Right lobe of liver (tissue), 6 donors: ENCODE measurements at regions not wholly inside any gene's neighbourhood (a gene's known extent, or its start where the extent isn't known, plus 50 kb on each side); places are given as distances from the start of the nearest gene placed in this dataset.

Source experiments
- ATAC-seq, 4 donors: fragments of 200-7000 bp; cut with Tn5 transposase; one replicate each; pipeline ENCODE4 v1.9.1; 2020; ENCODE audit warnings: mild to moderate bottlenecking in 4 of 4, moderate library complexity in 4 of 4
- DNase-seq, 3 donors: peaks; one replicate each; pipeline ENCODE4 v3.0.0-alpha.2; 2020
- H3K27ac ChIP-seq, 3 donors: fragments of 200-600 bp; one replicate each; pipeline ENCODE4 v1.8.0; 2022
- H3K27me3 ChIP-seq, 2 donors: fragments of 200-600 bp; one replicate each; pipeline ENCODE4 v1.8.0; 2022
- H3K36me3 ChIP-seq, 4 donors: fragments of 200-600 bp; sonication (generic) in 1 of 4; one replicate each; pipeline versions ENCODE4 v1.5.1 to v1.8.0; 2017 to 2022; ENCODE audit warnings: control low read depth in 1 of 4
- H3K4me1 ChIP-seq, 4 donors: fragments of 200-600 bp; sonication (generic) in 1 of 4; one replicate each; pipeline versions ENCODE4 v1.5.1 to v1.8.0; 2017 to 2022; ENCODE audit warnings: control low read depth in 1 of 4
- H3K4me3 ChIP-seq, 3 donors: fragments of 200-600 bp; one replicate each; pipeline ENCODE4 v1.8.0; 2022
- H3K9me3 ChIP-seq, 4 donors: fragments of 200-600 bp; sonication (generic) in 1 of 4; one replicate each; pipeline versions ENCODE4 v1.5.1 to v1.8.0; 2017 to 2022; ENCODE audit warnings: control low read depth in 1 of 4
- POLR2A ChIP-seq: fragments of 450-650 bp; IDR thresholded peaks from one replicate; pipeline ENCODE4 v1.6.1; 2017; ENCODE audit warnings: antibody characterized with exemption, mild to moderate bottlenecking
- WGBS: methylation state at CpG from one replicate; pipeline ENCODE4 v1.1.6; 2018; ENCODE audit warnings: low coverage, low lambda C conversion rate; ENCODE audit not compliant: insufficient coverage; ENCODE audit errors: missing lambda C conversion rate; 5-methylcytosine and 5-hydroxymethylcytosine counted together
- intact Hi-C, 2 donors: fragments of 100-400 bp; cut with DNase I; formaldehyde crosslinking; loops; one replicate each; pipeline versions ENCODE4 v1.11.2 to v1.14.1; 2022
- TF ChIP-seq, protein P1 (sequence below), 4 donors: fragments of 200-600 bp in 3 of 4; fragments of 450-650 bp in 1 of 4; IDR thresholded peaks; one replicate each; pipeline versions ENCODE4 v1.5.1 to v1.8.0; 2016 to 2022; ENCODE audit warnings: antibody characterized with exemption in 4 of 4, mild to moderate bottlenecking in 2 of 4
- donor health status: DM: no; HTN: yes; CAD: no.
- donor health status: DM: no; HTN: no; CAD: no.
- donor health status: DM: no; HTN: no; CAD: no.
- donor health status: DM: no; HTN: yes; CAD: no.
- donor health status: DM: no; HTN: yes; CAD: no.

DNA sequence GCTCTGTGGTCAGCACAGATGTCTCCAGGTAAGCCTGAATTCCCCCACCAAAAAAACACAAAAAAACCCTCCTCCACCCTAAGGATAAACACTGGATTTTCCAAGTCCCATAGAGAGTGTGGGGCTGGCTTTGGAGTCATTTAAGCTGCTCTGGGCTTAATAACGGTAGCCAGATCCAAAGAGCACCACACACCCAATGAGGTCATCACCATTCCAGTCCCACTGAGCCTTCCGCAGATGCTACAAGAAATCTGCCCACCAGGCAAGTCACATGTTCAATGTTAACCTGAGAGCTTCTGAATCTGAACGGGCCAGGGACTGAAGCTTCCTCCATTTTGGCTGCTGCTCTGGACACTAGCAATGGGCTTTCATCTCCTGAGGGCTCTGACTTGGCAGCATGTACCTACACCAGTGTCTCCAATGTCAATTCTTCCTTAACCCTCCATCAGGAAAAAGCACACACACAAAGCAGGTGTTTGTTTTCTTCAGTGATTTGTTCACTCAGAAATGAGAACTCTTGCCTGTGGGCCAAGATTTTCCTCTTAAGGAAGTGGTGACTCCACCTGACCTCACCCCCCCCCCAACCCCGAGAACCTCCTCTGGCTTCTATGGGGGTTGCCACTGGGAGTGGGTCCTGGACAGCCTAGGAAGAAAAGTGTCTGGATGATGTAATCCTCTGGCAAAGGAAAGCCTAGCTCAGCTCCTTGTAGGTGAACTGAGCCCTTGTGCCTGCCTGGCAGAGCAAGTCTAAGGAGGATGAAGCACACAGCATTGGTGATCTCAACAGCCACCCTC, 220.1 kb downstream of the FOXL1 start:
- intact Hi-C loops: no loop called here
- DNase-seq (no peak), ATAC-seq (no peak)
- H3K36me3 ChIP-seq: no peaks in the 10 kb centered on the region
- H3K4me1 ChIP-seq: no peaks in the 10 kb centered on the region
- WGBS: 39% methylated on average over 2 of the region's 4 CpGs
- H3K4me3 ChIP-seq: no peak overlapping the region
- H3K27ac ChIP-seq: no peak overlapping the region
- TF ChIP-seq, protein P1, sequence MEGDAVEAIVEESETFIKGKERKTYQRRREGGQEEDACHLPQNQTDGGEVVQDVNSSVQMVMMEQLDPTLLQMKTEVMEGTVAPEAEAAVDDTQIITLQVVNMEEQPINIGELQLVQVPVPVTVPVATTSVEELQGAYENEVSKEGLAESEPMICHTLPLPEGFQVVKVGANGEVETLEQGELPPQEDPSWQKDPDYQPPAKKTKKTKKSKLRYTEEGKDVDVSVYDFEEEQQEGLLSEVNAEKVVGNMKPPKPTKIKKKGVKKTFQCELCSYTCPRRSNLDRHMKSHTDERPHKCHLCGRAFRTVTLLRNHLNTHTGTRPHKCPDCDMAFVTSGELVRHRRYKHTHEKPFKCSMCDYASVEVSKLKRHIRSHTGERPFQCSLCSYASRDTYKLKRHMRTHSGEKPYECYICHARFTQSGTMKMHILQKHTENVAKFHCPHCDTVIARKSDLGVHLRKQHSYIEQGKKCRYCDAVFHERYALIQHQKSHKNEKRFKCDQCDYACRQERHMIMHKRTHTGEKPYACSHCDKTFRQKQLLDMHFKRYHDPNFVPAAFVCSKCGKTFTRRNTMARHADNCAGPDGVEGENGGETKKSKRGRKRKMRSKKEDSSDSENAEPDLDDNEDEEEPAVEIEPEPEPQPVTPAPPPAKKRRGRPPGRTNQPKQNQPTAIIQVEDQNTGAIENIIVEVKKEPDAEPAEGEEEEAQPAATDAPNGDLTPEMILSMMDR (IDR thresholded peaks at IDR 0.05): no peak
- no peak for TF ChIP-seq POLR2A
- H3K9me3 ChIP-seq: no peaks in the 10 kb centered on the region
- no peaks in the 10 kb centered on the region for H3K27me3 ChIP-seq

DNA sequence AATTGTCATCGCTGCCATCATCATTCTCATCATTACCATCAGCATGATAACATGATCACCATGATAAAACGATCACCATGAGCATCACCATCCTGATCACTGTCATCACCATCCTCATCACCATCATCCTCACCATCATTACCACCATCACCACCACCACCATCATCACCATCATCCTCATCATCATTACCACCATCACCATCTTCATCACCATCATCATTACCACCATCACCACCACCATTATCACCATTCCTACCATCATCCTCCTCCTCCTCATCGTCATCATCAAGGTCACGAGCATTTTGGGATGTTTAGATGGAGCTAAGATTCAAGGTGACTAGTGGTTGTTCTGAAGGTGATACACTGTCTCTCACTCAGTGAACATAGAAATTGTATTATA, 221.0 kb downstream of the FOXL1 start:
- TF ChIP-seq, protein P1 (IDR thresholded peaks at IDR 0.05): no peak
- TF ChIP-seq POLR2A: no peak
- Histone ChIP-seq H3K4me1 (no peaks in the 10 kb centered on the region), H3K27me3 (no peaks in the 10 kb centered on the region), H3K4me3 (no peak overlapping the region), H3K36me3 (no peaks in the 10 kb centered on the region), H3K9me3 (no peaks in the 10 kb centered on the region), H3K27ac (no peak overlapping the region)
- DNase-seq (no peak), ATAC-seq (no peak)
- WGBS: 49% methylated on average over 4 of the region's 4 CpGs
- intact Hi-C loops: no loop called here

DNA sequence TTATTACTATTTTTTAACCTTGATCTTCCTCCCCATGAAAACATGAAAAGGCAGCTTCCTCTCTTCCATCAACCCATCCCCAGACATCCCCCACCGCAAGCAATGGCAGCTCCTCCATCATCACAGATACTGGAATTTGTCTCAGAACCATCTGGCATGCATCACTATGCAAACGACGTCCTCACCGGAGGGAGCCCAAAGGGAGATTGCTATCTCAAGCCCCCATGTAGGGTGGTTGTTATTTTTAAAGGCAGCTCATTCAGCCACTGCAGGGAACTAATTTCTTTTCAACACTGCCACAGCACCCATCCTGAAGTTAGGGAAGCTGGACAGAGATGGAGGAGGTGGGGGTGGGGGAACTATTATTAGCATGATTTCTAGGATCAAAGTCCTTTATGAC, 222.5 kb downstream of the FOXL1 start:
- no peak overlapping the region for H3K4me3 ChIP-seq
- no peak overlapping the region for H3K27ac ChIP-seq
- H3K27me3 ChIP-seq: no peaks in the 10 kb centered on the region
- no peaks in the 10 kb centered on the region for H3K4me1 ChIP-seq
- no peaks in the 10 kb centered on the region for H3K36me3 ChIP-seq
- H3K9me3 ChIP-seq: no peaks in the 10 kb centered on the region
- no peak for TF ChIP-seq POLR2A
- TF ChIP-seq, protein P1 (IDR thresholded peaks at IDR 0.05): no peak
- DNase-seq (no peak), ATAC-seq (no peak)
- intact Hi-C loops: no loop called here
- 5% methylated on average over 4 of the region's 4 CpGs for WGBS

DNA sequence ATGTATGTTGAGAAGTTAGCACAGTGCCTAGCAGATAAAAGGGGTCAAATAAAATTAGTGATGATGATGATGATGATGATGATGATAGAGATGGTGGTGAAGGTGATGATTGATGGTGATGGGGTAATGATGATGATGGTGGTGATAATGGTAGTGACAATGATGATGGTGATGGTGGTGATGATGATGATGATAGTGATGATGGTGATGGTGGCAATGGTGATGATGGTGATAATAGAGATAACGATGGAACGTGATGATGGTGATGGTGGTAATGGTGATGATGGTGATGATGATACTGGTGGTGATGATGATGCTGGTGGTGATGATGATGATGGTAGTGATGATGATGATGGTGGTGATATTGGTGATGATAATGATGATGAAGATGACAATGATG, 223.7 kb downstream of the FOXL1 start:
- Histone ChIP-seq H3K4me3 (no peak overlapping the region), H3K27me3 (no peaks in the 10 kb centered on the region), H3K27ac (no peak overlapping the region), H3K36me3 (no peaks in the 10 kb centered on the region), H3K9me3 (no peaks in the 10 kb centered on the region), H3K4me1 (no peaks in the 10 kb centered on the region)
- 74% methylated on average over 2 of the region's 2 CpGs for WGBS
- TF ChIP-seq, protein P1 (IDR thresholded peaks at IDR 0.05): no peak
- TF ChIP-seq POLR2A: no peak
- no peak for DNase-seq
- ATAC-seq: no peak
- intact Hi-C loops: no loop called here
